ENCODE measurements at regions not wholly inside any gene's neighbourhood (a gene's known extent, or its start where the extent isn't known, plus 50 kb on each side); places are given as distances from the start of the nearest gene placed in this dataset.

DNA sequence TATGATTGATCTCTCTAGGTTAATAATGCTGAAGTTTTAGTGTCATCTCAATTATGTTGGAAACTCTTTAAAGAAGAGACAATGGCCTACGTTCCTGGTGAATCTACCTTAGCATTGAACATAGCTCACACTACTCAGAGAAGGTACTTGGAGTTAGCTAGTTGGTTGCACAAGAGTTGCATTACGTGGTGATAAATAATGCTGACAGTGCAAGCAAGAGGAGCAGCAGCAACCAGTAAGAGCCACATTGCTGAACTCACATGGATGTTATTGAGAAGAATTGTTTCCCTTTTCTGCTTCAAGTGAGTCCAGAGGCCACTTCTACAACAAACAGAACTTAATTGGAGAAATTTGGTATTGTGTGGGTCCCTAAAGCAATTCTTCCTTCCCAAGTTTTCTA lies 737.1 kb downstream of the TDRD15 start:
- TF ChIP-seq, protein P1, sequence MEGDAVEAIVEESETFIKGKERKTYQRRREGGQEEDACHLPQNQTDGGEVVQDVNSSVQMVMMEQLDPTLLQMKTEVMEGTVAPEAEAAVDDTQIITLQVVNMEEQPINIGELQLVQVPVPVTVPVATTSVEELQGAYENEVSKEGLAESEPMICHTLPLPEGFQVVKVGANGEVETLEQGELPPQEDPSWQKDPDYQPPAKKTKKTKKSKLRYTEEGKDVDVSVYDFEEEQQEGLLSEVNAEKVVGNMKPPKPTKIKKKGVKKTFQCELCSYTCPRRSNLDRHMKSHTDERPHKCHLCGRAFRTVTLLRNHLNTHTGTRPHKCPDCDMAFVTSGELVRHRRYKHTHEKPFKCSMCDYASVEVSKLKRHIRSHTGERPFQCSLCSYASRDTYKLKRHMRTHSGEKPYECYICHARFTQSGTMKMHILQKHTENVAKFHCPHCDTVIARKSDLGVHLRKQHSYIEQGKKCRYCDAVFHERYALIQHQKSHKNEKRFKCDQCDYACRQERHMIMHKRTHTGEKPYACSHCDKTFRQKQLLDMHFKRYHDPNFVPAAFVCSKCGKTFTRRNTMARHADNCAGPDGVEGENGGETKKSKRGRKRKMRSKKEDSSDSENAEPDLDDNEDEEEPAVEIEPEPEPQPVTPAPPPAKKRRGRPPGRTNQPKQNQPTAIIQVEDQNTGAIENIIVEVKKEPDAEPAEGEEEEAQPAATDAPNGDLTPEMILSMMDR (IDR thresholded peaks at IDR 0.05) = no peak
- TF ChIP-seq POLR2A (IDR thresholded peaks at IDR 0.05) = no peak

Measured in testis (tissue), 2 donors.